IMR-90 (cell line): ENCODE measurements at regions not wholly inside any gene's neighbourhood (a gene's known extent, or its start where the extent isn't known, plus 50 kb on each side); places are given as distances from the start of the nearest gene placed in this dataset.

ENCODE experiments used
- ATAC-seq: fragments of 200-7000 bp; cut with Tn5 transposase; 2 replicates; pipeline ENCODE4 v1.9.1; 2020; ENCODE audit warnings: low read depth, mild to moderate bottlenecking, moderate library complexity
- BruUV-seq: library from RNA; stranded (reverse); fragments of 400-500 nt; replicated peaks from 2 replicates; lab custom pipeline; 2021; lab: Mats Ljungman, UMichigan
- CTCF ChIA-PET: fragments of 300-600 bp; formaldehyde crosslinking; extraction: SDS; loops from one replicate; lab custom pipeline; 2021; ENCODE audit warnings: antibody characterized with exemption; lab: Yijun Ruan, JAX
- POLR2A ChIA-PET: fragments of 300-600 bp; sonication (Branson Sonifier 250); formaldehyde crosslinking; loops from one replicate; lab custom pipeline; 2022; ENCODE audit warnings: antibody characterized with exemption; ENCODE audit not compliant: unreplicated experiment; lab: Charles Lee
- DNase-seq: peaks from one replicate; pipeline ENCODE4 v3.0.0; 2013
- H2AFZ ChIP-seq: replicated peaks from 2 replicates; pipeline ENCODE3; 2013; ENCODE audit warnings: low read length, mild to moderate bottlenecking; ENCODE audit not compliant: poor library complexity
- H2AK5ac ChIP-seq: 2 replicates; pipeline ENCODE4 v1.6.1; 2013; ENCODE audit warnings: low read depth, low read length, inconsistent platforms
- H2AK9ac ChIP-seq: replicated peaks from 2 replicates; pipeline ENCODE3; 2013; ENCODE audit warnings: mild to moderate bottlenecking, low read depth, low read length, moderate library complexity; ENCODE audit not compliant: poor library complexity
- H2BK120ac ChIP-seq: 2 replicates; pipeline ENCODE4 v1.6.1; 2013; ENCODE audit warnings: low read depth, low read length, inconsistent platforms
- H2BK15ac ChIP-seq: 3 replicates; pipeline ENCODE4 v1.6.1; 2013; ENCODE audit warnings: low read depth, low read length, inconsistent platforms
- H2BK20ac ChIP-seq: 2 replicates; pipeline ENCODE4 v1.6.1; 2013; ENCODE audit warnings: low read depth, mild to moderate bottlenecking, inconsistent platforms, low read length, moderate library complexity
- H2BK5ac ChIP-seq: 2 replicates; pipeline ENCODE4 v1.6.1; 2013; ENCODE audit warnings: mild to moderate bottlenecking, low read depth, low read length, inconsistent platforms; ENCODE audit not compliant: poor library complexity, severe bottlenecking
- H3K14ac ChIP-seq: replicated peaks from 2 replicates; pipeline ENCODE4 v1.6.1; 2013; ENCODE audit warnings: low read depth, low read length, inconsistent platforms
- H3K18ac ChIP-seq: 2 replicates; pipeline ENCODE4 v1.6.1; 2013; ENCODE audit warnings: low read depth, low read length, control low read depth
- H3K23ac ChIP-seq: 2 replicates; pipeline ENCODE4 v1.6.1; 2013; ENCODE audit warnings: low read depth, low read length, inconsistent platforms
- H3K27ac ChIP-seq: 2 replicates; pipeline ENCODE4 v1.5.1; 2013; ENCODE audit warnings: mild to moderate bottlenecking, control low read depth, low read length; ENCODE audit not compliant: insufficient read depth
- H3K27me3 ChIP-seq: 2 replicates; pipeline ENCODE4 v1.6.1; 2013; ENCODE audit warnings: low read length; ENCODE audit not compliant: control insufficient read depth, insufficient read depth
- H3K36me3 ChIP-seq: 2 replicates; pipeline ENCODE4 v1.6.1; 2013; ENCODE audit warnings: low read length, mixed read lengths; ENCODE audit not compliant: control insufficient read depth, insufficient read depth
- H3K4ac ChIP-seq: 2 replicates; pipeline ENCODE4 v1.6.1; 2013; ENCODE audit warnings: low read depth, low read length, inconsistent platforms
- H3K4me1 ChIP-seq: 2 replicates; pipeline ENCODE4 v1.6.1; 2013; ENCODE audit warnings: low read length, mixed read lengths; ENCODE audit not compliant: control insufficient read depth, insufficient read depth
- H3K4me2 ChIP-seq: 2 replicates; pipeline ENCODE4 v1.6.1; 2013; ENCODE audit warnings: low read depth, mild to moderate bottlenecking, control low read depth, low read length, moderate library complexity
- H3K4me3 ChIP-seq: 2 replicates; pipeline ENCODE4 v1.5.1; 2013; ENCODE audit warnings: low read depth, mild to moderate bottlenecking, control low read depth, low read length, moderate library complexity; ENCODE audit not compliant: insufficient read depth
- H3K56ac ChIP-seq: 2 replicates; pipeline ENCODE4 v1.6.1; 2013; ENCODE audit warnings: low read length, inconsistent platforms; ENCODE audit not compliant: insufficient read depth; ENCODE audit errors: extremely low read depth
- H3K79me1 ChIP-seq, 2 experiments: 2 replicates each; pipeline ENCODE4 v1.6.1; 2013; ENCODE audit warnings: low read length in 2 of 2, inconsistent platforms in 1 of 2, low read depth in 1 of 2
- H3K9ac ChIP-seq: 2 replicates; pipeline ENCODE4 v1.6.1; 2013; ENCODE audit warnings: low read depth, low read length, control low read depth
- H3K9me1 ChIP-seq: 2 replicates; pipeline ENCODE4 v1.6.1; 2013; ENCODE audit warnings: low read length, inconsistent platforms; ENCODE audit not compliant: insufficient read depth
- H3K9me3 ChIP-seq: 2 replicates; pipeline ENCODE4 v1.6.1; 2013; ENCODE audit warnings: low read length; ENCODE audit not compliant: control insufficient read depth, insufficient read depth
- H4K20me1 ChIP-seq: 2 replicates; pipeline ENCODE4 v1.6.1; 2013; ENCODE audit warnings: low read length, inconsistent platforms; ENCODE audit not compliant: insufficient read depth
- H4K5ac ChIP-seq: 2 replicates; pipeline ENCODE4 v1.6.1; 2013; ENCODE audit warnings: mild to moderate bottlenecking, low read depth, low read length, control low read depth
- H4K8ac ChIP-seq, 2 experiments: 2 replicates each; pipeline ENCODE4 v1.6.1; 2013; ENCODE audit warnings: low read depth in 2 of 2, low read length in 2 of 2, control low read depth in 1 of 2, inconsistent platforms in 1 of 2
- H4K91ac ChIP-seq: 2 replicates; pipeline ENCODE4 v1.6.1; 2013; ENCODE audit warnings: low read depth, low read length, inconsistent platforms; ENCODE audit not compliant: insufficient read depth
- BHLHE40 ChIP-seq: fragments of 150-350 bp; IDR thresholded peaks from 2 replicates; pipeline ENCODE4 v1.6.1; 2016; ENCODE audit warnings: mild to moderate bottlenecking, low read depth, low read length
- CEBPB ChIP-seq: IDR thresholded peaks from 2 replicates; pipeline ENCODE4 v1.6.1; 2012; ENCODE audit warnings: low read depth, low read length, improper control_type of control experiment
- CHD1 ChIP-seq: IDR thresholded peaks from 2 replicates; pipeline ENCODE4 v1.6.1; 2012; ENCODE audit warnings: low read depth, low read length, improper control_type of control experiment
- FOS ChIP-seq: fragments of 150-350 bp; IDR thresholded peaks from 2 replicates; pipeline ENCODE4 v1.6.1; 2016; ENCODE audit warnings: low read depth, low read length
- MAFK ChIP-seq: IDR thresholded peaks from 2 replicates; pipeline ENCODE4 v1.6.1; 2012; ENCODE audit warnings: low read depth, low read length, improper control_type of control experiment
- MAZ ChIP-seq: IDR thresholded peaks from 2 replicates; pipeline ENCODE4 v1.6.1; 2012; ENCODE audit warnings: low read depth, mild to moderate bottlenecking, low read length, improper control_type of control experiment, moderate library complexity, borderline replicate concordance
- MXI1 ChIP-seq: IDR thresholded peaks from 2 replicates; pipeline ENCODE4 v1.6.1; 2012; ENCODE audit warnings: low read depth, mild to moderate bottlenecking, low read length, moderate library complexity, borderline replicate concordance
- NFE2L2 ChIP-seq: fragments of 150-350 bp; IDR thresholded peaks from 2 replicates; pipeline ENCODE4 v1.6.1; 2016; ENCODE audit warnings: low read depth, mild to moderate bottlenecking, low read length
- POLR2A ChIP-seq: IDR thresholded peaks from 2 replicates; pipeline ENCODE4 v1.6.1; 2012; ENCODE audit warnings: mild to moderate bottlenecking, low read depth, low read length
- RAD21 ChIP-seq: IDR thresholded peaks from 2 replicates; pipeline ENCODE4 v1.6.1; 2012; ENCODE audit warnings: low read length, improper control_type of control experiment
- RCOR1 ChIP-seq: IDR thresholded peaks from 2 replicates; pipeline ENCODE4 v1.6.1; 2012; ENCODE audit warnings: mild to moderate bottlenecking, low read length, improper control_type of control experiment; ENCODE audit not compliant: insufficient replicate concordance
- RFX5 ChIP-seq: IDR thresholded peaks from 2 replicates; pipeline ENCODE4 v1.8.0; 2012; ENCODE audit warnings: low read depth, mild to moderate bottlenecking, low read length, moderate library complexity
- SMC3 ChIP-seq: fragments of 150-350 bp; IDR thresholded peaks from 2 replicates; pipeline ENCODE4 v1.6.1; 2016; ENCODE audit warnings: low read depth, mild to moderate bottlenecking, antibody characterized with exemption, low read length, moderate library complexity
- USF2 ChIP-seq: fragments of 150-350 bp; IDR thresholded peaks from 2 replicates; pipeline ENCODE4 v1.6.1; 2017; ENCODE audit warnings: mild to moderate bottlenecking, antibody characterized with exemption, low read length, low read depth
- WGBS, 2 experiments: methylation state at CpG; one replicate each; pipeline versions ENCODE4 v1.1.5 to v1.1.7; 2013; ENCODE audit warnings: missing lambda C conversion rate in 2 of 2; ENCODE audit not compliant: insufficient read length in 1 of 2; ENCODE audit errors: extremely low coverage in 2 of 2; 5-methylcytosine and 5-hydroxymethylcytosine counted together
- dilution Hi-C: fragments of 300-500 bp; cut with HindIII; formaldehyde crosslinking; loops from one replicate; pipeline ENCODE4 v1.14.3; 2018; ENCODE audit warnings: low sequenced_read_pairs; ENCODE audit not compliant: unreplicated experiment
- in situ Hi-C: fragments of 300-500 bp; cut with MboI; formaldehyde crosslinking; loops from 3 replicates; pipeline ENCODE4 v1.14.3; 2019; ENCODE audit warnings: low sequenced_read_pairs, inconsistent platforms, mixed read lengths
- intact Hi-C: fragments of 100-400 bp; cut with micrococcal nuclease; formaldehyde crosslinking; loops from 2 replicates; pipeline ENCODE4 v1.10.0; 2022
- TF ChIP-seq, protein P1 (sequence below): fragments of 150-350 bp; IDR thresholded peaks from 2 replicates; pipeline ENCODE4 v1.6.1; 2016; ENCODE audit warnings: low read depth, mild to moderate bottlenecking, low read length, moderate library complexity, borderline replicate concordance
- TF ChIP-seq, protein P2 (sequence below): conservative IDR thresholded peaks from 2 replicates; pipeline ENCODE4 v1.5.1; 2012; ENCODE audit warnings: mild to moderate bottlenecking, low read depth, low read length, improper control_type of control experiment

- no peak overlapping the region for H2AK5ac ChIP-seq
- DNase-seq (no peak), ATAC-seq (no peak)
- H3K27me3 ChIP-seq: no peaks in the 10 kb centered on the region
- no peak overlapping the region for H2AFZ ChIP-seq
- no peak overlapping the region for H2BK5ac ChIP-seq
- POLR2A ChIA-PET: interaction anchor here (0.6 kb wide), 1 partner anchor 894 kb away, joined by 7 read pairs; no protein-coding TSS in a partner anchor
- H2BK20ac ChIP-seq: no peak overlapping the region
- no peak overlapping the region for H3K56ac ChIP-seq
- no peak overlapping the region for H3K18ac ChIP-seq
- H4K5ac ChIP-seq: no peak overlapping the region
- H4K8ac ChIP-seq: no peak overlapping the region
- no peak overlapping the region for H2BK120ac ChIP-seq
- WGBS, 2 experiments: no CpG with 5 or more reads among the region's 5 CpGs
- H4K91ac ChIP-seq: no peak overlapping the region
- no peaks in the 10 kb centered on the region for H4K20me1 ChIP-seq
- no peaks in the 10 kb centered on the region for H3K79me1 ChIP-seq
- no peak overlapping the region for H3K23ac ChIP-seq
- no peak overlapping the region for H2BK15ac ChIP-seq
- no peak overlapping the region for H2AK9ac ChIP-seq
- in situ Hi-C loops: loop anchor here (25.0 kb wide), 1 partner anchor 998 kb away; no protein-coding TSS in a partner anchor
- no peak overlapping the region for H3K14ac ChIP-seq
- H3K4ac ChIP-seq: no peak overlapping the region
- CTCF ChIA-PET: no interaction called here
- no peaks in the 10 kb centered on the region for H3K36me3 ChIP-seq
- no peak overlapping the region for H3K27ac ChIP-seq
- dilution Hi-C loops: no loop called here
- no peak overlapping the region for H3K9ac ChIP-seq
- no peak overlapping the region for H3K4me2 ChIP-seq
- intact Hi-C loops: no loop called here
- TF ChIP-seq MAFK: no peak
- no peak for TF ChIP-seq RFX5
- no peak for TF ChIP-seq POLR2A
- no peak for TF ChIP-seq RCOR1
- no peak for TF ChIP-seq CEBPB
- no peak for TF ChIP-seq USF2
- TF ChIP-seq SMC3: no peak
- no peak for TF ChIP-seq NFE2L2
- no peak for TF ChIP-seq MAZ
- TF ChIP-seq, protein P1, sequence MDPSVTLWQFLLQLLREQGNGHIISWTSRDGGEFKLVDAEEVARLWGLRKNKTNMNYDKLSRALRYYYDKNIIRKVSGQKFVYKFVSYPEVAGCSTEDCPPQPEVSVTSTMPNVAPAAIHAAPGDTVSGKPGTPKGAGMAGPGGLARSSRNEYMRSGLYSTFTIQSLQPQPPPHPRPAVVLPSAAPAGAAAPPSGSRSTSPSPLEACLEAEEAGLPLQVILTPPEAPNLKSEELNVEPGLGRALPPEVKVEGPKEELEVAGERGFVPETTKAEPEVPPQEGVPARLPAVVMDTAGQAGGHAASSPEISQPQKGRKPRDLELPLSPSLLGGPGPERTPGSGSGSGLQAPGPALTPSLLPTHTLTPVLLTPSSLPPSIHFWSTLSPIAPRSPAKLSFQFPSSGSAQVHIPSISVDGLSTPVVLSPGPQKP: no peak
- no peak for TF ChIP-seq RAD21
- TF ChIP-seq, protein P2, sequence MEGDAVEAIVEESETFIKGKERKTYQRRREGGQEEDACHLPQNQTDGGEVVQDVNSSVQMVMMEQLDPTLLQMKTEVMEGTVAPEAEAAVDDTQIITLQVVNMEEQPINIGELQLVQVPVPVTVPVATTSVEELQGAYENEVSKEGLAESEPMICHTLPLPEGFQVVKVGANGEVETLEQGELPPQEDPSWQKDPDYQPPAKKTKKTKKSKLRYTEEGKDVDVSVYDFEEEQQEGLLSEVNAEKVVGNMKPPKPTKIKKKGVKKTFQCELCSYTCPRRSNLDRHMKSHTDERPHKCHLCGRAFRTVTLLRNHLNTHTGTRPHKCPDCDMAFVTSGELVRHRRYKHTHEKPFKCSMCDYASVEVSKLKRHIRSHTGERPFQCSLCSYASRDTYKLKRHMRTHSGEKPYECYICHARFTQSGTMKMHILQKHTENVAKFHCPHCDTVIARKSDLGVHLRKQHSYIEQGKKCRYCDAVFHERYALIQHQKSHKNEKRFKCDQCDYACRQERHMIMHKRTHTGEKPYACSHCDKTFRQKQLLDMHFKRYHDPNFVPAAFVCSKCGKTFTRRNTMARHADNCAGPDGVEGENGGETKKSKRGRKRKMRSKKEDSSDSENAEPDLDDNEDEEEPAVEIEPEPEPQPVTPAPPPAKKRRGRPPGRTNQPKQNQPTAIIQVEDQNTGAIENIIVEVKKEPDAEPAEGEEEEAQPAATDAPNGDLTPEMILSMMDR: no peak
- TF ChIP-seq BHLHE40: no peak
- TF ChIP-seq FOS: no peak
- no peak for TF ChIP-seq MXI1
- no peak for TF ChIP-seq CHD1
- H3K9me1 ChIP-seq: no peaks in the 10 kb centered on the region
- no peaks in the 10 kb centered on the region for H3K9me3 ChIP-seq
- H3K4me1 ChIP-seq: no peaks in the 10 kb centered on the region
- no peak overlapping the region for H3K4me3 ChIP-seq
- no TSS peak for BruUV-seq
Measured at GRCh38 chr1:60864722-60865121, 217.6 kb upstream of the NFIA start.
